ENCODE measurements at regions not wholly inside any gene's neighbourhood (a gene's known extent, or its start where the extent isn't known, plus 50 kb on each side); places are given as distances from the start of the nearest gene placed in this dataset.
A peak's percentile ranks its signal among the peaks of the same experiment; 100 is the strongest.

- no peak for FAIRE-seq
- intact Hi-C loops (cut with DNase I), result no loop called here
Measured at GRCh38 chr1:60224523-60224922, 151.0 kb upstream of the C1orf87 start.

GRCh38 chr1:60223158-60223557, 149.6 kb upstream of the C1orf87 start:
- intact Hi-C loops (cut with DNase I), result no loop called here
- TF ChIP-seq, protein P1, sequence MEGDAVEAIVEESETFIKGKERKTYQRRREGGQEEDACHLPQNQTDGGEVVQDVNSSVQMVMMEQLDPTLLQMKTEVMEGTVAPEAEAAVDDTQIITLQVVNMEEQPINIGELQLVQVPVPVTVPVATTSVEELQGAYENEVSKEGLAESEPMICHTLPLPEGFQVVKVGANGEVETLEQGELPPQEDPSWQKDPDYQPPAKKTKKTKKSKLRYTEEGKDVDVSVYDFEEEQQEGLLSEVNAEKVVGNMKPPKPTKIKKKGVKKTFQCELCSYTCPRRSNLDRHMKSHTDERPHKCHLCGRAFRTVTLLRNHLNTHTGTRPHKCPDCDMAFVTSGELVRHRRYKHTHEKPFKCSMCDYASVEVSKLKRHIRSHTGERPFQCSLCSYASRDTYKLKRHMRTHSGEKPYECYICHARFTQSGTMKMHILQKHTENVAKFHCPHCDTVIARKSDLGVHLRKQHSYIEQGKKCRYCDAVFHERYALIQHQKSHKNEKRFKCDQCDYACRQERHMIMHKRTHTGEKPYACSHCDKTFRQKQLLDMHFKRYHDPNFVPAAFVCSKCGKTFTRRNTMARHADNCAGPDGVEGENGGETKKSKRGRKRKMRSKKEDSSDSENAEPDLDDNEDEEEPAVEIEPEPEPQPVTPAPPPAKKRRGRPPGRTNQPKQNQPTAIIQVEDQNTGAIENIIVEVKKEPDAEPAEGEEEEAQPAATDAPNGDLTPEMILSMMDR (IDR thresholded peaks at IDR 0.05; ENCODE audit: borderline replicate concordance, extremely low read depth, insufficient read depth), result no peak

More at GRCh38 chr1:60224523-60224922, 151.0 kb upstream of the C1orf87 start:
- Histone ChIP-seq H3K27me3 (ENCODE audit: control insufficient read depth, insufficient read depth, low read length) (no peaks in the 10 kb centered on the region), H3K9ac (ENCODE audit: low read length in 3 of 3) (no peak overlapping the region), H3K27ac (ENCODE audit: low read depth in 2 of 2, low read length in 2 of 2) (no peak overlapping the region), H3K4me3 (ENCODE audit: low read length in 3 of 3) (no peak overlapping the region), H3K36me3 (ENCODE audit: control insufficient read depth in 2 of 3, insufficient read depth in 3 of 3, low read length in 3 of 3) (no peaks in the 10 kb centered on the region), H3K9me3 (ENCODE audit: control insufficient read depth in 2 of 3, insufficient read depth in 1 of 3, low read length in 3 of 3) (no peaks in the 10 kb centered on the region), H3K4me1 (ENCODE audit: control insufficient read depth in 2 of 3, insufficient read depth in 2 of 3, low read depth in 1 of 3, low read length in 3 of 3) (no peaks in the 10 kb centered on the region)
- DNase-seq, result no peak
- TF ChIP-seq, protein P1 (IDR thresholded peaks at IDR 0.05; ENCODE audit: borderline replicate concordance, extremely low read depth, insufficient read depth), result no peak

GRCh38 chr1:60222360-60223115, 149.0 kb upstream of the C1orf87 start:
- TF ChIP-seq, protein P1 (IDR thresholded peaks at IDR 0.05; ENCODE audit: borderline replicate concordance, extremely low read depth, insufficient read depth), result no peak
- H3K27ac ChIP-seq (ENCODE audit: low read depth in 2 of 2, low read length in 2 of 2), result no peak overlapping the region
- H3K27me3 ChIP-seq (ENCODE audit: control insufficient read depth, insufficient read depth, low read length), result no peaks in the 10 kb centered on the region
- H3K9me3 ChIP-seq (ENCODE audit: control insufficient read depth in 2 of 3, insufficient read depth in 1 of 3, low read length in 3 of 3), result no peaks in the 10 kb centered on the region
- peak in 2 of 5 donors; percentile 19 to 31 for DNase-seq
- H3K4me1 ChIP-seq (ENCODE audit: control insufficient read depth in 2 of 3, insufficient read depth in 2 of 3, low read depth in 1 of 3, low read length in 3 of 3), result no peaks in the 10 kb centered on the region
- intact Hi-C loops (cut with DNase I), result no loop called here
- no peak overlapping the region for H3K9ac ChIP-seq (ENCODE audit: low read length in 3 of 3)
- FAIRE-seq, result no peak
- H3K4me3 ChIP-seq (ENCODE audit: low read length in 3 of 3), result no peak overlapping the region
- no peaks in the 10 kb centered on the region for H3K36me3 ChIP-seq (ENCODE audit: control insufficient read depth in 2 of 3, insufficient read depth in 3 of 3, low read length in 3 of 3)

More at GRCh38 chr1:60223158-60223557, 149.6 kb upstream of the C1orf87 start:
- Histone ChIP-seq H3K4me1 (ENCODE audit: control insufficient read depth in 2 of 3, insufficient read depth in 2 of 3, low read depth in 1 of 3, low read length in 3 of 3) (no peaks in the 10 kb centered on the region), H3K27ac (ENCODE audit: low read depth in 2 of 2, low read length in 2 of 2) (no peak overlapping the region), H3K4me3 (ENCODE audit: low read length in 3 of 3) (no peak overlapping the region), H3K36me3 (ENCODE audit: control insufficient read depth in 2 of 3, insufficient read depth in 3 of 3, low read length in 3 of 3) (no peaks in the 10 kb centered on the region), H3K9ac (ENCODE audit: low read length in 3 of 3) (no peak overlapping the region), H3K27me3 (ENCODE audit: control insufficient read depth, insufficient read depth, low read length) (no peaks in the 10 kb centered on the region), H3K9me3 (ENCODE audit: control insufficient read depth in 2 of 3, insufficient read depth in 1 of 3, low read length in 3 of 3) (no peaks in the 10 kb centered on the region)
- FAIRE-seq, result no peak
- no peak for DNase-seq
